Left ventricle myocardium inferior (tissue), 1 donor: ENCODE measurements at regions not wholly inside any gene's neighbourhood (a gene's known extent, or its start where the extent isn't known, plus 50 kb on each side); places are given as distances from the start of the nearest gene placed in this dataset.

Experiments used
- DNase-seq: peaks from one replicate; pipeline ENCODE4 v3.0.0-alpha.2; 2020
- H3K27ac ChIP-seq: fragments of 200-600 bp; replicated peaks from 2 replicates; pipeline ENCODE4 v1.8.0; 2021
- H3K27me3 ChIP-seq: fragments of 200-600 bp; 2 replicates; pipeline ENCODE4 v1.8.0; 2021; ENCODE audit warnings: low read depth
- H3K36me3 ChIP-seq: fragments of 200-600 bp; 2 replicates; pipeline ENCODE4 v1.8.0; 2021
- H3K4me1 ChIP-seq: fragments of 200-600 bp; 2 replicates; pipeline ENCODE4 v1.8.0; 2021
- H3K4me3 ChIP-seq: fragments of 200-600 bp; 2 replicates; pipeline ENCODE4 v1.8.0; 2021; ENCODE audit warnings: mild to moderate bottlenecking, moderate library complexity
- H3K9me3 ChIP-seq: fragments of 200-600 bp; replicated peaks from 2 replicates; pipeline ENCODE4 v1.8.0; 2021
- intact Hi-C: fragments of 100-400 bp; cut with micrococcal nuclease; formaldehyde crosslinking; loops from one replicate; pipeline ENCODE4 v1.11.0; 2022
- TF ChIP-seq, protein P1 (sequence below): fragments of 200-600 bp; IDR thresholded peaks from 2 replicates; pipeline ENCODE4 v1.8.0; 2021; ENCODE audit warnings: antibody characterized with exemption, mild to moderate bottlenecking, borderline replicate concordance
- donor health status: DM: no; HTN: yes; CAD: no; lungs with severe emphysema.

DNA sequence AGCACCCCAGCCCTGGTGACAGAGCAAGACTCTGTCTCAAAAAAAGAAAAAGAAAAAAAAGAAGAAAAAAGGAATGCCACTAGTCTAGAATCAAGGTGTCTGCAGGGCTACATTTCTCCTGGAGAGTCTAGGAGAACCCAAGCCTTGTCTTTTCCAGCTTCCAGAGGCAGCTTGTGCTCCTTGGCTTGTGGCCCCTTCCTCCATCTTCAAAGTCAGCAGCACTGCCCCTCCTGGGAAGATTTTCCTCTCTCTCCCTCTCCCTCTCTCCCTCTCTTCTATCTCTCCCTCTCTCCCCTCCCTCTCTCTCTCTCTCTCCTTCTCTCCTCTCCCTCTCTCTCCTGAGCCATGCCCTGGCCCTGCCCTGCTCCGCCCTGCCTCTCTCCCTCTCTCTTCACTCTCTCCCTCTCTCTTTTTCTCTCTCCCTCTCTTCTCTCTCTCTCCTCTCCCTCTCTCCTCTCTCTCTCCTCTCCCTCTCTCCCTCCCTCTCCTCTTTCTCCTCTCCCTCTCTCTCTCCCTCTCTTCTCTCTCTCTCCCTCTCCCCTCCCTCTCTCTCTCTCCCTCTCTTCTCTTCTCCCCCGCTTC, 97.7 kb upstream of the FGF3 start:
- TF ChIP-seq, protein P1, sequence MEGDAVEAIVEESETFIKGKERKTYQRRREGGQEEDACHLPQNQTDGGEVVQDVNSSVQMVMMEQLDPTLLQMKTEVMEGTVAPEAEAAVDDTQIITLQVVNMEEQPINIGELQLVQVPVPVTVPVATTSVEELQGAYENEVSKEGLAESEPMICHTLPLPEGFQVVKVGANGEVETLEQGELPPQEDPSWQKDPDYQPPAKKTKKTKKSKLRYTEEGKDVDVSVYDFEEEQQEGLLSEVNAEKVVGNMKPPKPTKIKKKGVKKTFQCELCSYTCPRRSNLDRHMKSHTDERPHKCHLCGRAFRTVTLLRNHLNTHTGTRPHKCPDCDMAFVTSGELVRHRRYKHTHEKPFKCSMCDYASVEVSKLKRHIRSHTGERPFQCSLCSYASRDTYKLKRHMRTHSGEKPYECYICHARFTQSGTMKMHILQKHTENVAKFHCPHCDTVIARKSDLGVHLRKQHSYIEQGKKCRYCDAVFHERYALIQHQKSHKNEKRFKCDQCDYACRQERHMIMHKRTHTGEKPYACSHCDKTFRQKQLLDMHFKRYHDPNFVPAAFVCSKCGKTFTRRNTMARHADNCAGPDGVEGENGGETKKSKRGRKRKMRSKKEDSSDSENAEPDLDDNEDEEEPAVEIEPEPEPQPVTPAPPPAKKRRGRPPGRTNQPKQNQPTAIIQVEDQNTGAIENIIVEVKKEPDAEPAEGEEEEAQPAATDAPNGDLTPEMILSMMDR, result no peak
- H3K4me3 ChIP-seq, result no peak overlapping the region
- DNase-seq, result no peak
- peaks cover 36% of the 10 kb centered on the region for H3K4me1 ChIP-seq
- H3K9me3 ChIP-seq, result peaks cover 4% of the 10 kb centered on the region
- intact Hi-C loops, result loop anchor here (5.0 kb wide), 1 partner anchor 275 kb away; no protein-coding TSS in a partner anchor
- H3K27me3 ChIP-seq, result peaks cover 24% of the 10 kb centered on the region
- H3K27ac ChIP-seq, result peak overlapping the region; percentile 84
- no peaks in the 10 kb centered on the region for H3K36me3 ChIP-seq

GRCh38 chr11:69917529-69917928, 98.3 kb upstream of the FGF3 start:
- TF ChIP-seq, protein P1, result no peak
- Histone ChIP-seq H3K27me3 (peaks cover 30% of the 10 kb centered on the region), H3K36me3 (no peaks in the 10 kb centered on the region), H3K4me3 (no peak overlapping the region), H3K27ac (peak overlapping the region; percentile 84), H3K9me3 (peaks cover 4% of the 10 kb centered on the region), H3K4me1 (peaks cover 36% of the 10 kb centered on the region)
- no peak for DNase-seq
- intact Hi-C loops, result loop anchor here (5.0 kb wide), 1 partner anchor 275 kb away; no protein-coding TSS in a partner anchor

GRCh38 chr11:69918231-69918937, 99.2 kb upstream of the FGF3 start:
- H3K9me3 ChIP-seq, result peaks cover 4% of the 10 kb centered on the region
- intact Hi-C loops, result loop anchor here (5.0 kb wide), 1 partner anchor 274 kb away; no protein-coding TSS in a partner anchor
- DNase-seq, result peak; percentile 50
- peaks cover 38% of the 10 kb centered on the region for H3K27me3 ChIP-seq
- peak overlapping the region; percentile 36 for H3K4me3 ChIP-seq
- TF ChIP-seq, protein P1, result no peak
- H3K36me3 ChIP-seq, result no peaks in the 10 kb centered on the region
- H3K27ac ChIP-seq, result peak overlapping the region; percentile 75
- H3K4me1 ChIP-seq, result peaks cover 36% of the 10 kb centered on the region

DNA sequence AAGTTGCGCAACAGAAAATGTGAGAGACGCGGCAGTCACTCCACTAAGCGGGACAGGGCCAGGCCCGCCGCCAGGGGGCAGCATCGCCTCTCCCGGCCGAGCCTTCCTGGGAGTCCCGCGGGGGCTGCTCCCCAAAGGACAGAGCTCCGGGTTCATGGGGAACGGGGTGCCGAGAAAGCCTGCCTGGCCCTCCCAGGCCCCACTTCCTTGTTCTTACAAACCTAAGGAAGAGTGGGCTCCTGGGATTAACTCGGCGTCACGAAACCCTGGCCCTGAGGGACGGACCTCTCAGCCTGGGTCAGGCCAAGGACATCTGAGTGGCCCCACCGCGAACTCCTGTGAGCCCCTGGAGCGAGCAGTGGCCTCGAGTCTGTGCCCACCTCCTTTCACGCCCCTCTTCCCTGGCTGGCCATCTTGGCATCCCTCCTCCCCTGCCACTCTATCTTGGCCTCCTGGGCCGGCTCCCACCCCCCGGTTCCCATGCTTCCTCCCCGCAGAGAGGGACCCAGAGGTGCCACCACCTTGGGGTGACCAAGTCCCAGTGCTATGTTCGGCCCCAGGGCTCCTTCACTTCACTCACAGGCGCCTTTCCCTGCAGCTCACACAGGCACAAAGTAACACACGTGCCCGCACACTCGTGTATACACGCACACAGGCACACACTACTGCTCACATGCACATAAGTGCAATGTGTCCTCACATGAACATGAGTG, 99.9 kb upstream of the FGF3 start:
- no peaks in the 10 kb centered on the region for H3K36me3 ChIP-seq
- intact Hi-C loops, result loop anchor here (5.0 kb wide), 1 partner anchor 273 kb away; no protein-coding TSS in a partner anchor
- H3K27ac ChIP-seq, result peak overlapping the region; percentile 75
- peak overlapping the region; percentile 36 for H3K4me3 ChIP-seq
- H3K9me3 ChIP-seq, result peaks cover 4% of the 10 kb centered on the region
- H3K27me3 ChIP-seq, result peaks cover 46% of the 10 kb centered on the region
- DNase-seq, result peak; percentile 78
- peaks cover 36% of the 10 kb centered on the region for H3K4me1 ChIP-seq
- TF ChIP-seq, protein P1, result peak; percentile 97

GRCh38 chr11:69919659-69920344, 100.6 kb upstream of the FGF3 start:
- Histone ChIP-seq H3K4me3 (no peak overlapping the region), H3K9me3 (peaks cover 4% of the 10 kb centered on the region), H3K36me3 (no peaks in the 10 kb centered on the region), H3K27ac (peak overlapping the region; percentile 75), H3K4me1 (peaks cover 30% of the 10 kb centered on the region), H3K27me3 (peaks cover 53% of the 10 kb centered on the region)
- TF ChIP-seq, protein P1, result no peak
- DNase-seq, result no peak
- intact Hi-C loops, result loop anchor here (5.0 kb wide), 1 partner anchor 272 kb away; no protein-coding TSS in a partner anchor
